Body of pancreas (tissue), 4 donors: ENCODE measurements at regions not wholly inside any gene's neighbourhood (a gene's known extent, or its start where the extent isn't known, plus 50 kb on each side); places are given as distances from the start of the nearest gene placed in this dataset.
A peak's percentile ranks its signal among the peaks of the same experiment; 100 is the strongest.

Source experiments
- ATAC-seq: fragments of 150-250 bp; one replicate; pipeline ENCODE4 v1.9.1; 2016
- DNase-seq, 4 donors: peaks; one replicate each; pipeline ENCODE4 v3.0.0-alpha.2; 2019
- H3K27ac ChIP-seq, 4 donors: fragments of 200-600 bp; sonication (generic); 1 replicate in 3 of 4; 2 replicates in 1 of 4; pipeline versions ENCODE4 v1.5.1 to v1.6.1; 2016 to 2019; ENCODE audit warnings: mild to moderate bottlenecking in 1 of 4, mixed read lengths in 1 of 4, moderate library complexity in 1 of 4
- H3K27me3 ChIP-seq, 2 donors: fragments of 200-600 bp; sonication (generic); one replicate each; pipeline ENCODE4 v1.6.0; 2016; ENCODE audit warnings: mild to moderate bottlenecking in 1 of 2
- H3K36me3 ChIP-seq, 2 donors: fragments of 200-600 bp; sonication (generic); replicated peaks in 1 of 2; 2 replicates each; pipeline ENCODE4 v1.5.1; 2016; ENCODE audit warnings: low read depth in 2 of 2; ENCODE audit not compliant: insufficient read depth in 1 of 2
- H3K4me1 ChIP-seq: fragments of 200-600 bp; sonication (generic); one replicate; pipeline ENCODE4 v1.6.0; 2016
- H3K4me3 ChIP-seq, 2 donors: fragments of 200-600 bp; sonication (generic); 1 replicate in 1 of 2; 2 replicates in 1 of 2; pipeline ENCODE4 v1.5.1; 2016 to 2019
- H3K9me3 ChIP-seq, 3 donors: fragments of 200-600 bp; sonication (generic); 1 replicate in 2 of 3; 2 replicates in 1 of 3; pipeline ENCODE4 v1.5.1; 2016
- POLR2A ChIP-seq, 3 donors: fragments of 450-650 bp; IDR thresholded peaks; one replicate each; pipeline ENCODE4 v1.6.1; 2016; ENCODE audit warnings: antibody characterized with exemption in 3 of 3, mild to moderate bottlenecking in 2 of 3
- WGBS, 2 donors: methylation state at CpG; one replicate each; pipeline ENCODE4 v1.1.5; 2017; 5-methylcytosine and 5-hydroxymethylcytosine counted together
- intact Hi-C: fragments of 100-400 bp; cut with DNase I; formaldehyde crosslinking; loops from one replicate; pipeline ENCODE4 v1.15.1; 2023
- TF ChIP-seq, protein P1 (sequence below), 7 experiments: fragments of 450-650 bp in 4 of 7; fragments of 200-600 bp in 3 of 7; sonication (generic) in 3 of 7; IDR thresholded peaks; one replicate each; pipeline ENCODE4 v1.5.1; 2016 to 2019; ENCODE audit warnings: antibody characterized with exemption in 7 of 7

DNA sequence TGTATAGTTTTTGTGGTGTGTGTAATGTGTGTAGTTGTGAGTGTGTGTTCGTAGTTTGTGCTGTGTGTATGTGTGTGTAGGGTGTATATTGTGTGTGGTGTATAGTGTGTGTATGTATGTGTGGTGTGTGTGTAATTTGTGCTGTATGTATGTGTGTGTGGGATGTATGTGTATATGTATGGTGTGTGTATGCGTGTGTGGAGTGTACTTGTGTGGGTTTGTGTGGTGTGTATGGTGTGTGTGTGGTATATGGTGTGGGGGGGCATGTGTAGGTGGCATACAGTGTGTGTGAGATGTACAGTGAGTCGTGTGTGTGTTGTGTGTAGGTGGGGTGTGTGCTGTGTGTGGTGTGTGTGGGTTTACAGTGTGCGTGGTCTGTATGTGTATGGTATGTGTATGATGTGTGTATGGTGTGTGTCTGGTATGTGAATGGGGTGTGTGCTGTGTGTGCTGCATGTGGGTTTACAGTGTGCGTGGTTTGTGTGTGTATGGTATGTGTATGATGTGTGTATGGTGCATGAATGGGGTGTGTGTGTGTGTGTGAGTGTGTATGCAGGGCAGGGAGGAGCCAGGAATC, 125.2 kb downstream of the GADD45G start:
- 63 to 73% methylated on average over 5 of the region's 5 CpGs for WGBS, 2 donors
- H3K27me3 ChIP-seq = no peaks in the 10 kb centered on the region
- DNase-seq (no peak), ATAC-seq (no peak)
- H3K4me1 ChIP-seq = peaks cover 39% of the 10 kb centered on the region
- peaks cover 0 to 3% (median 0%) of the 10 kb centered on the region in 3 donors for H3K9me3 ChIP-seq
- no peaks in the 10 kb centered on the region for H3K36me3 ChIP-seq
- H3K4me3 ChIP-seq = no peak overlapping the region
- TF ChIP-seq POLR2A (IDR thresholded peaks at IDR 0.05) = no peak
- intact Hi-C loops = no loop called here
- H3K27ac ChIP-seq = peak overlapping the region; percentile 20 to 69 (median 54)

DNA sequence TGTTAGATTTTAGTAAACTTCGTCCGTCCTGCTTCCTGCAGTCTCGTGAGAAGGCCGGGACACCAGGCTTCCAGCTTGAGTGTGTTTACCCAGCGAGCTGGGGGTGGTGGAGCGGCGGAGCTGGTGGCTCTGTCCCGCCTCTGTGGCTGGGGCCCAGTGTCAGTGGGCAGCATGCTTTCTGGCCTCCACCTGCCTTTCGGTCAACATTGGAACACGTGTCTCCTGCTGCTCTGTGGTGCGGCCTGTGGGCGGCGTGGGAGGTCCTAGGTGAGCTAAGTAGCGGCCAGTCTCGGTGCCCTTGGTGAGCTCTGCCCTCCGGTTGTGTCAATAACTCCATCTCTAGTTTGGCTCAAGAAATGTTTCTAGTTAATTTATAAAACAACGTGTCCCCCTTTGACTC, 125.9 kb downstream of the GADD45G start:
- Histone ChIP-seq H3K4me3 (no peak overlapping the region), H3K4me1 (peaks cover 39% of the 10 kb centered on the region), H3K9me3 (peaks cover 0 to 3% (median 0%) of the 10 kb centered on the region in 3 donors), H3K27ac (peak overlapping the region; percentile 20 to 69 (median 54)), H3K27me3 (no peaks in the 10 kb centered on the region), H3K36me3 (no peaks in the 10 kb centered on the region)
- intact Hi-C loops = no loop called here
- 38 to 44% methylated on average over 14 to 17 of the region's 17 CpGs for WGBS, 2 donors
- peak; percentile 94 for ATAC-seq
- TF ChIP-seq, protein P1, sequence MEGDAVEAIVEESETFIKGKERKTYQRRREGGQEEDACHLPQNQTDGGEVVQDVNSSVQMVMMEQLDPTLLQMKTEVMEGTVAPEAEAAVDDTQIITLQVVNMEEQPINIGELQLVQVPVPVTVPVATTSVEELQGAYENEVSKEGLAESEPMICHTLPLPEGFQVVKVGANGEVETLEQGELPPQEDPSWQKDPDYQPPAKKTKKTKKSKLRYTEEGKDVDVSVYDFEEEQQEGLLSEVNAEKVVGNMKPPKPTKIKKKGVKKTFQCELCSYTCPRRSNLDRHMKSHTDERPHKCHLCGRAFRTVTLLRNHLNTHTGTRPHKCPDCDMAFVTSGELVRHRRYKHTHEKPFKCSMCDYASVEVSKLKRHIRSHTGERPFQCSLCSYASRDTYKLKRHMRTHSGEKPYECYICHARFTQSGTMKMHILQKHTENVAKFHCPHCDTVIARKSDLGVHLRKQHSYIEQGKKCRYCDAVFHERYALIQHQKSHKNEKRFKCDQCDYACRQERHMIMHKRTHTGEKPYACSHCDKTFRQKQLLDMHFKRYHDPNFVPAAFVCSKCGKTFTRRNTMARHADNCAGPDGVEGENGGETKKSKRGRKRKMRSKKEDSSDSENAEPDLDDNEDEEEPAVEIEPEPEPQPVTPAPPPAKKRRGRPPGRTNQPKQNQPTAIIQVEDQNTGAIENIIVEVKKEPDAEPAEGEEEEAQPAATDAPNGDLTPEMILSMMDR (IDR thresholded peaks at IDR 0.05) = peak; percentile 13 to 70 (median 61)
- TF ChIP-seq POLR2A (IDR thresholded peaks at IDR 0.05) = peak in 1 of 3 donors; percentile 33
- peak; percentile 87 to 93 (median 93) for DNase-seq

DNA sequence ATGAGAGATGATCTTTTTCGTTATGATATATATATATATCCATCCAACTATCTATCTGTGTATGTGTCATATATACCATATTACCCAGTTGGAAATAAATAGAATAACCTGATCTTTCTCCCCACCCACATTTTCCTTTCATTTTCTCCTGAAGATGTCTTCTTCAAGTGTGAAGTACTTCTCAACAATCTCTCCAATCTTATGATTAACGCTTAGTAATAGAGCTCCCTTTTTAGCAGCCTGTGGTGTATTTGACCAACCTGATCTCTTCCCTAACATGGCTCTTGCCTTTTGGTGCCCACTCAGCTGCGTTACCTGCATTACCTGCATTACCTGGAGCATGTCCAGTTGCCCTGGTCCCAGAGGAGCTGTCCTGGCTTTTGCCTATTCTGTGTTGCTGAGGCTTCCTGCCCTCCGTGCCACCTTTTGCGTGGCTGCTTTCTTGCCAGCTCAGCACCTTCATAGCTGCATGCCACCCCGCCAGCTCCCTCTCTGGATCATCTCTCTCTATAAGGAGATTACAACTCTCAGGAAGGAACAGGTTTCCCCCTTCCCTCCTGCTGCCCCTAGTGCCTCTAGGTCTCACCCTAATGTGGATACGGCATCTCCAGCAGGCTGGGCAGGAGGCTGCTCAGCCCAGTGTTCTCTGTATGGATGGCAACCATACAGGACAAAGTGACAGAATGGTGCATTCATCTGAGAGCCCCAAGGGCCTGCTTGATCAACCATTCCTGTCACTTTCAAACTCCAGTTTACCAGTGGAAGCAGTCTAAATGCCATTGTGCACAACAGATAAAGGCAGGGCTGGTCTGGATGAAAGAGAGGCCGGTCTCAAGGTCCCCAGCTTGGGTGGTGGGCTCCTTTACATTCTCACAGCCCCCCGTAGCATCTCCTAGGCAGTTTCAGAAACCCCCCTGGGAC, 126.7 kb downstream of the GADD45G start:
- peak overlapping the region; percentile 20 to 69 (median 50) for H3K27ac ChIP-seq
- no peak for ATAC-seq

DNA sequence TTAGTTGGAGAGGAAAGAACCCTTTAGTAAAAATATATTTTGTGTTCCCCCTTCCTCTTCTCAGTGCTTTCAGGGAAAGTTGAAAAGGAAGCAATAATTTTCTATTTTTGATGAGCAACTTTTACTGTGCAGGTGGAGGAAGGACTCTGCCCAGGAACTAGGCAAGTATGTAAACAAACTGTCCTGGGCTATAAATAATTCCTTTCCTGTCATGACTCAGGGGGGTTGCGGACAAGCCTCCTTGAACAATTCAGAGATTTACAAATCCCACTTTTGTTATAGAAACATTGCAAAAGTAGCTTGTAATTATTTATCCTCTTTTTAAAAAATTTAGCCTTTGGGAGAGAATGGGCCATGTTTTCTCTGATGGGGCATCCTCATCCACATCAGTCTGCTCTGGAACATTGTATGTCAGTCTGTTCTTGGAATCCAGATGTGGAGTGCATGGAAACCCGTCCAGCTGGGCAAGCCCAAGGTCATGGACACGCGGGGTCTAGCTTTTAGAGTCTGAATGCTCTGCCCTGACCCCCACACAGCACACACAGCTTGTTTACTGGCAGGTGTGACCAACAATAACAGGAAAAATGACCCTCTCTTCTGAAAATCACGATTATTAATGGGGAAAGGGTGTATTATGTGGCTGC, 127.6 kb downstream of the GADD45G start:
- intact Hi-C loops = no loop called here

More for the DNA sequence above, 126.7 kb downstream of the GADD45G start:
- WGBS, 2 donors = 67 to 74% methylated on average over 8 to 9 of the region's 9 CpGs
- Histone ChIP-seq H3K4me1 (peaks cover 39% of the 10 kb centered on the region), H3K27me3 (no peaks in the 10 kb centered on the region), H3K9me3 (peaks cover 0 to 3% (median 0%) of the 10 kb centered on the region in 3 donors), H3K4me3 (no peak overlapping the region), H3K36me3 (no peaks in the 10 kb centered on the region)
- TF ChIP-seq, protein P1 (IDR thresholded peaks at IDR 0.05) = no peak
- TF ChIP-seq POLR2A (IDR thresholded peaks at IDR 0.05) = no peak
- DNase-seq = no peak
- intact Hi-C loops = no loop called here

More for the DNA sequence above, 127.6 kb downstream of the GADD45G start:
- H3K27ac ChIP-seq = peak overlapping the region; percentile 32 to 69 (median 57)
- H3K27me3 ChIP-seq = no peaks in the 10 kb centered on the region
- H3K36me3 ChIP-seq = no peaks in the 10 kb centered on the region
- 12 to 21% methylated on average over 5 of the region's 5 CpGs for WGBS, 2 donors
- peaks cover 39% of the 10 kb centered on the region for H3K4me1 ChIP-seq
- TF ChIP-seq, protein P1 (IDR thresholded peaks at IDR 0.05) = no peak
- no peak for TF ChIP-seq POLR2A (IDR thresholded peaks at IDR 0.05)
- ATAC-seq (peak; percentile 33), DNase-seq (peak in 3 of 4 donors; percentile 31 to 40 (median 35))
- H3K4me3 ChIP-seq = no peak overlapping the region
- peaks cover 0 to 3% (median 0%) of the 10 kb centered on the region in 3 donors for H3K9me3 ChIP-seq
